HG02981 (cell line): ENCODE measurements at regions not wholly inside any gene's neighbourhood (a gene's known extent, or its start where the extent isn't known, plus 50 kb on each side); places are given as distances from the start of the nearest gene placed in this dataset.

Source experiments
- ATAC-seq: cut with Tn5 transposase; IDR thresholded peaks from one replicate; pipeline ENCODE4 v1.9.1; 2021; ENCODE audit warnings: mild to moderate bottlenecking, moderate library complexity; ENCODE audit not compliant: unreplicated experiment

DNA sequence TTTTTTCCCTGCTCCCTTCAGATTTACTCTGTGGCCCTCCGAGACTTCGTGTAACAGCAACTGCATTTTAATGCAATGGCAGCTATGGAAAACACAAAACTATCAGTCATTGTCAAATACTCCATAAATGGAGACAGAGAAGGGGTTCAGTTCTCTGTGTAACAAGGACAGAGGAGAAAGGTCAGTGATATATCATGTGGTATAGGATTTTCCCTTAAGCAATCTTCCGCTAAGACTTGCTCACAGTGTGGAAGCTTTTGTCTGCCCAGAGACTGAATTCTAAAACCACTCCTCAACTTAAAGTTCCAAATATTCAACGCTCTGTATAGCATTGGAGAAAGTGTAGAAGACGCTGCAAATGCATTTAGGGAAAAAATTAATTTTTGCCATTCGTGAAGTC, 111.3 kb upstream of the EDNRB start:
- ATAC-seq: no peak

DNA sequence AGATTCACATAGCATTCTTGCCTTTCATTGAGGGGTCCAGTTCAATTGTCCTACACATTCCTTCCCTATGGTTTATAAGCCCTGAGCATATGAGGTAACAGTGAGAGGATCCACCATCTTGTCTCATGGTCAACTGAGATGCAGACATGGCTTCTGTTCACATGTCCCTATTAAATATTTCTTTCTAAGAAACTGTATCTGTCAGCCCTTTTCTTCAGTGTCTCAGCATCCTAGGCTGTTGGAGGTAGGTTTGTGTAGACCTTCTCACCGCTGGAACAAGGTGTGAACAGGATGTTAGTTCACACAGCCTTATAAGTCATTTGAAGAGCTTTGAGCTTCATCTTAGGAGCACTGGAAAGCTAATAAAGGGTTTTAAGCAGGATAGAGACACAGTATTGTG, 110.3 kb upstream of the EDNRB start:
- no peak for ATAC-seq

DNA sequence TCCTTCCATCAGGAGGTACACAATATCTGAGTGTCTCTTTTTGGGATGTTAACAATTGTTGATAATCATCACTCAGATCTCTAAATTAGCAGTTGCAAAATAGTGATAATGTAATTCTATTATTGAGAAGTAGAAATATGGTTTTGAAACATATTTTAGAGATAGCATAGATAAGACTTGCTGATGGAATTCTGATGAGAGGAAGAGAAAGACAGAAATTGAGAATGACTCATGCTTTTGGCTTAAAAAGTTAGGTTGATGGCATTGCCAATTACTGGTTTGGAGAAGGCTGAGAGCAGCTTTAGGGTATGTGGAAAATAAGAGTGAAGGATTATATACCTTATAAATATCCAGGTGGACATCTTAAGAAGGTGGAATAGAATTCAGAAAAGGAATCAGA, 106.4 kb upstream of the EDNRB start:
- no peak for ATAC-seq

DNA sequence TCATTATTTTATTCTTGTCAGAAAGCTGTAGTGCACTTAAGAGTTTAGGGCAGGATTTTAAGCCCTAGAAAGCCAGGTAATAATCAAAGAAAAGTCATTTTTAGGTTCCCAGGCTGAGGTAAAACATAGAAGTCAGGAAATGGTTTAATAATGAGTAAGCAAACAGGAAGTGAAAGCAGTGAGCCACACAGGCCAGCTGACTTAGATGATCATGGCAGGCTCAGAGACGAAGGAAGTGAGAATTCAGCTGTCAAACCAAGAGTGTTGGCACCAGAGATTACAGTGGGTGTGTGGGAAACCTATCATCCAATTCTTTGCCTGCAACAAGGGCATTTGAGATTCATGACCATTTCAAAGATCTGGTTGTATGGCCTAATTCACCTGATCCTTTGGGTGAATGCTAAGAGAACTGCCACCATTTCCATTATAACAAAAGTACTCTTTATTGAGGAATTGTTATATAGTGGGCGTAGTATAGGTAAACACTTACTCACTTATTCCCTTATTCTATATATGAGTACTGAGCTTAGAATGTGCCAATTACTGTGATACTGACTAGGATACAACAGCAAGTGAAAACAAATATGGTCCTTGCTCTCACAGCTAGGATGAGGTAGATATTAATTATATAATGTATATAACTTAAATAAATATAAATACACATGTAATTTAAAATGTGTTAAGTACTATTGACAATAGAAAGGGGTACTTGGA, 103.7 kb upstream of the EDNRB start:
- ATAC-seq: peak; percentile 100

DNA sequence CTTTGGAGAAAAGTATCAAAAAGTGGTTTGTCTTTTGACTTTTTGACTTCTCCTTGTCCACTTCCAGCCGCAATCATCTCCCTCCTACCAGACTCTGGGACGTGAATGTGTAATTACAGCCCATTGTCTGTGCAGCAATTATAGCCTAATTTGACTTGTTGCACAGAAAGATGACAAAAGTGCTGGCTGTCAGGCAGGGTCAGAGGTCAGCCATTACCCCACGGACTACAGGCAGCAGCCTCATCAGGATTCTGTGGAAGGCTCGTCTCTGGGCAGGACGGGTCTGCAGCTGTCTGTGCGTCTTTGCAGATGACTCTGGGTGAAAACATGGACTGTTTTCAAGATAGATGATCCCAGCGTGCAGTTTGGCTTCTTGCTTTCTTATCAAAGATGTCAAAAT, 102.2 kb upstream of the EDNRB start:
- ATAC-seq: no peak

DNA sequence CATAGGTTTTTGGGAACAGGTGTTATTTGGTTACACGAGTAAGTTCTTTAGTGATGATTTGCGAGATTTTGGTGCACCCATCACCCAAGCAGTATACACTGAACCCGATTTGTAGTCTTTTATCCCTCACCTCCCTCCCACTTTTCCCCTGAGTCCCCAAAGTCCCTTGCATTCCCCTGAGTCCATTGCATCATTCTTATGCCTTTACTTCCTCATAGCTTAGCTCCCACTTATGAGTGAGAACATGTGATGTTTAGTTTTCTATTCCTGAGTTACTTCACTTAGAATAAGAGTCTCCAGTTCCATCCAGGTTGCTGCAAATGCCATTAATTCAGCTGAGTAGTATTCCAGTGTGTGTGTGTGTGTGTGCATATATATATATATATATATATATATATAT, 97.2 kb upstream of the EDNRB start:
- ATAC-seq: no peak

DNA sequence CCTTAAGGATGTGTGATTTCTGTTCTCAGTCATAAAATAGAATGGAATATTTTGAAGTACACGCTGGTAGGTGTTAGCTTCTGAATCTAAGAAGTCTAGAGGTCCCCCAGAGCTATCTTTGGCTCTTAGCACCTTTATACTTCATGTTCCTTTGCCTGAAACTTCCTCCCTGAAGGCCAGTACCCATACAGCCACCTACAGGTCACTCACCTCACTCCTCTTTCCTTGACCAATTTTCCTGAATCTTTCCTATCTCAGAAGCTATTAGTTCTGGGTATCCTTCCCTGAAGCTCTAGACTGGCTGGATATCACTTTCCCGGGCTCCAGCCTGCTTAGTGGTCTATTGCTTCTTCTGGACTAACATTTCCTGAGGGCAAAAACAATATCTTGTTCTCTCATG, 93.4 kb upstream of the EDNRB start:
- ATAC-seq: no peak

DNA sequence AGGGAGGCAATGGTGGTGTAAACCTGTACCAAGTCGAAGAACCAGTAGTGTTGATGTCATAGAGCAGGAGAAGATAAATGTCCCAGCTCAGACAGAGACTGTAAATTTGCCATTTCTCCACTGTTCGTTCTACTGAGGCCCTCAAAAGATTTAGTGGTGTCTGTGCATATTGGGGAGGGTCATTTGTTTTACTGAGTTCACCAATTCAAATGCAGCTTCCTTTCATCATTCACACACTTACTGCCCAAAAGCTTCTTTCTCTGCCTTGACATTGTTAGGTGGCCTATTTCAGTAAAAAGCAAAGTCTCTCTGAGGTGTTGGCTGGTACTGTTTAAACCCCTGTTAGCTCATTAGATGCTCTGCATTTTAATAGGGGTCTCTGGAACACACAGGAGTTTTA, 86.2 kb upstream of the EDNRB start:
- no peak for ATAC-seq

DNA sequence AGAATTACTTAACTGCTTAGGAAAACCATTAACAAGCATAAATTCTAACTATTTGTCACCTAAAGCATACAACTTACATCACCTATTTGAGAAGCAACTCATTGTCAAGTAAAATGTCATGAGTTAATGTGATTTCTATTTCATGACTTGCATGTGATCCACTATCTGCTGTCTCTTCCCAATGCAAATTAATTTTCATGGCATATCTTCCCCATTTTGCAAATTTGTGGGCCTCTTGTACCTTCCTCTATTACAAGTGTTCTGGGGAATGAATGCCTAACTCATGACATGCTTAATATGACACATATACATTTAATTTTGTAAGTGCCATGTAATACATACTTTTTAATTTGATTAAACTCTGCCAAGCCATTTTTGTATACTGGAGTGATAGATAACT, 81.1 kb upstream of the EDNRB start:
- no peak for ATAC-seq

DNA sequence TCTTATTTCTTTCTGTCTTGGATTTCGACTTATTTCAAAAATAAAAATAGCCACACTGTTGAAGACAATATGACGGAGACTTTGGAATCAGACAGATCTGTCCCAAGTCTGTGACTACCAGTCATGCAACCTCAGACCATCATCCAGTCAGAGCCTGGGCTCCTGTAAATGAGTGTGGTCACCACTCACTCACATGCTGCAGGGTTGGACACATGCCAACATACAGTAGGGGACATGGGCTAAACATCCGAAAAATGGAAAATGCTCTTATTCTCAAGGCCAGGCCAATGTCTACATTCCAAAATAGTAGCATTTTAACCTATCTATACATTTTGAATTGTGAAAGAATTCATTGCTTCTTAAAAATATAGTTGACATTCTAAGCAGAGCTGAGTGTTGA, 75.5 kb upstream of the EDNRB start:
- no peak for ATAC-seq

DNA sequence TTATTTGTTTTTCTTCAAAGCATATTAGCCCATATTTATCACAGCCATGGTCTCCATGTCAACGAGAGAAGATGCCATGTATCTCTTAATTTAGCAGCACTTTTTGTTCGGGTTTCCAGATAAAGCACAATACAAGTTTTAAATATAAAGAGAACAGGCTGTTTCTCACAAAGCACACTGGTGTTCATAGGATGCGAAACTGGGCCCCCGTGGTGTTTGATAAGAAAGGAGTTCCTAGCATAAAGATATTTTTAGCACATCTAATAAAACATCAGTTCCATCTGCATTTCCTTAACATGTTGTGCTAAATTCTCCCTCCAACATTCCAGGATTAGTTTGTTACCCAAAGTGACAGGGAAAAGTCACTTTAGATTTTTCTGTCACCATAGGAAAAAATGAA, 72.4 kb upstream of the EDNRB start:
- no peak for ATAC-seq

DNA sequence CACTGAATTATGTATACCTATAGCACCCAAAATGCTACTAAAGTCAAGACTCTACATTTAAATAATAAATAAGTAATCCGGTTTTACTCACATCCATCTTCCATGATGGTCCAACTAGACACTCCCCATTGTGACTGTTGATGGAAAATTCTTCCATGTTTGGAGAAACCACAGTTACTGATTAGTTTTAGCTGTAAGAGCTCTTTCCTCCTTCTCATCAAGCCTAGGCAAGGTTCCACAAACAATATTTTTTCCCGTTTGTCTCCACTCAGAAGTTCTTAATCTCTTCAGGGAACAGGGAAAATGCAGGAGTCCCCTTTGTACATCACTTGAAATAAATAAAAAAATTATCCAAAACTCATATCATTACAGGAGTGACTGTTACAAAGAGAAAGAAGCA, 70.7 kb upstream of the EDNRB start:
- ATAC-seq: no peak

DNA sequence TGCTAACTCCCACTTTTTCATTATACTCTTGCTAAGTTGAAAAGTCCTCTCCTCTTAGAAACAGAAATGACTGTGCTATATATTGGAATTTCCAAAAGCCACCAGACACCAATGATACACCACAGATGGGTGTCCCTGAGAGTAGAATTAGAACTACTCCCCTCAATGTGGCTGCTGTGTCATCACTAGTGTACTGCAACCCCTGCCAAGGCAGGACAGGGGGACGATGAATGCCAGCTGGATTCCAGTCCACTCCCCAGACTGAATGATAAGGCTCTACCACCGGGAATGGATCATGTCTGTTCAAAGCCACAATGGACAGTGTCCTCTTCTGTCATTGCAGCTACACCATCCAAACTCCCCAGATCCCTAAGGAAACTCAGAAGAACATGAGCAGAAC, 69.7 kb upstream of the EDNRB start:
- ATAC-seq: no peak

DNA sequence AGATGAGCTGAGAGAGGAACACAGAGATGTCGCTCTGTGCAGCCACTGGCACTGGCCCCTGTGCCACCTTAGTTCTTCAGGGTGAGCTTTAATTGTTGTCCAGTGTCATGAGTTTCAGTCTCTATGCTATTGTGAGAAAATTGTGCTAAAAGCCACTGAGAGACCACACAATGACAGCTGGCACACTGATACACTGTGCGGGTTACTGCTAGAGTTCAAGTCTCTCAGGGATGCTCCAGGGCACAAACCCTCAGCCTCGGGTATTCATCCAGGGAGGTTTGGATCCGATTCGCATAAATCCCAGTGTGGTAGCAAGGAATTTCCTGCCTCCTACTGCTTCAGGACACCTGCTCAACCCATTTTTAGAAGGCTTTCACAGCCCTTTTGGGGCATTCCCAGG, 68.1 kb upstream of the EDNRB start:
- ATAC-seq: no peak

DNA sequence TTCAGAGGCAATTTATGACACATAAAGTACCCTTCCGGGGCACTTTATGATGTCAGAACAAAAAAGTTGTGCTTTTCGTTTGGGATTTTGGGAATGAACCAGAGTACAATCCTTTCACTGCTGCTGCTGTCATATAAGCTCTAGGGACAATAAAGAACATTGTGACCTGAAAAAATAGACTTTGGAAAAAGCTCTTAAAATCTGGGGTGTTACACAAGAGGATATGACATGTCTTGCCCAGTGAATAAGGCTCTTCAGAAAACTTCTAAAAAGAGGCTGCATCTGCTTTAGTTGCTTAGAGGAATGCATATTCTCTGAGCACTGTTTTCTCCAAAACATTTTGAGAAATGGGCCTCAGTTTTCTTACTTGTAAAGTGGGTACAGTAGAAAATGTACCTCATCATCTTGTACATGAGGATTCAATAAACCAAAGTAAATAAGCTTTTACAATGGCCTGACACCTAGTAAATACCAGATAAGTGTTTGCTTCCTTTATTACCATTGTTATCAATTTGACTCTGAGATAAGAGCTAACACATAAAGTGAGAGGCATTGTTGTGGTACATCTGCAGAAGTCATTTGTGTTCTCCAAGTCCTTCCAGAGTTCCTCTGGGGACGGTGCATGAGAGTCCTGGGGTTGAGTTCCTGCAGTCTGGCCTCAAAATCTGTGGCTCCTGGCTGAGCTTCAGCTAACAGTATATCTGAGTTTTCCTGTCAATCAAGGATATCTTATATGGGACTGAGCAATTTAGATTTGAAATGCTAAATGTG, 67.4 kb upstream of the EDNRB start:
- ATAC-seq: no peak

DNA sequence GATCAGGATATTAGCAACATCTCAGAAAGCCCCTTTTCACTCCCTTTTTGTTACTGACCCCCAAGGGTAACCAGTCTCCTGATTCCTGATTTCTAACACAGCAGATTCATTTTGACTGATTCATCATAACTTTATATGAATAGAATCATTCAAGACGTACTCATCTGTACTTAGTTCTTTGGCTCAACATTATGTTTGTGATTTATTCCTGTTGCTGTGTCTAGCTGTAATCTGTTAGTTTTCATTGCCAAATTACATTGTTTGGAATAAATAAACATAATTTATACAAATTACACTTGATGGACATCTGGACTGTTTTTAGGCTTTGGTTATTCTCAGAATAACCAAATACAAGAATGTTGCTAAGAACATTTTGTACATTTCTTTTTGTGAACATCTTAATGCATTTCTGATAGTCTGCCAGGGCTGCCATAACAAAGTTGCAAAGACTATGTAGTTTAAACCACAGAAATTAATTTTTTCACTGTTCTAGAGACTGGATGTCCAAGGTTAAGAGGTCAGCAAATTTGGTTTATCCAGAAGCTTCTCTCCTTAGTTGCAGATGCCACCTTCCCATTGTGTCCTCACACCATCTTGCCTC, 62.8 kb upstream of the EDNRB start:
- ATAC-seq: no peak

DNA sequence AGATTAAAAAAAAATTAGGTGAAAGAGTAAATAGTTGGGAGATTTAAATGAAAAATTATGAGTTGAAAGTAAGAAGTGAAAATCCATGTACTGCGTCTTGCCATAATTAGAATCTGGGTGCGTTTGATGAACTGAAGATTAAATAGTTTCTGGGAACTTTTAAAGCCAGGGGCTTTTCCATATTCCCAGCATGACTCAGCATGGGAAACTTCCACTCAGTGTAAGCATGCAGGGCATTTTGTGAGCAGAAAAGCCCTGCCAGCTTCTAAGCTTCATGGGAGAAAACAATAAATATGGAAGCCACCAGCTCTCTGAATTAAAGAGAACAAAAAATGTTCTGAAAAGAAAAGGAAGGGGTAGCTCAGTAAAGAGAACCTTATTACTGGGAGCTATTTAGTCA, 62.0 kb upstream of the EDNRB start:
- no peak for ATAC-seq

DNA sequence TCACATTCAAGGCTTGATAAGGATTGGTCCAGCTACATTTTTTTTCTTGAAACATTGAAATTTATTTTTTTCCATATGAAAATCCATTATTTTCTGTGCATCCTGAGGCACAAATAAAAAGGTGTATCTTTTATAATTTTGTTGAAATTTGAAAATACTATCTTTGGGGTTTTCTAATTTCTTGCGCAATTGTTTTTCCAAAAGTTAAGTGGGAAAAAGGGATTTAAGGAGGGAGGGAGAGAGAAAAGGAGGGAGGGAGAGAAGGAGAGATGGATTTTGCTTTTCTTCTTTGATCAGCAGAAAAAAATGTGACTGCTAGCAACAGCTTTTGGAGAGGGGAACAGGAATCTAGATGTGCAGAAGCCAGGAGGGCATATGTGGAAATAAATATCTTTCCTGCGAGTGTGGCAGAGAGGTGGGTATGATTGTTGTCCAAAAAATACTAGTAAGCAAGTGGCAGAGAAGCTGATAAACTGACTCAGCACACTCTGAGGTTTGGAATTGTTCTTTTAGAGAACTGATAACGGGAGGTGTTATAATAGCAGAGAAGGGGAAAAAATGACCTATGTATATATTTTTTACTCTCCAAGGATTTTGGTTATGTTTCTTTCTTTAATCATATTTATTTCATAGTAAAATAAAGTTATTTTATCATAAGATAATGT, 61.2 kb upstream of the EDNRB start:
- ATAC-seq: no peak

DNA sequence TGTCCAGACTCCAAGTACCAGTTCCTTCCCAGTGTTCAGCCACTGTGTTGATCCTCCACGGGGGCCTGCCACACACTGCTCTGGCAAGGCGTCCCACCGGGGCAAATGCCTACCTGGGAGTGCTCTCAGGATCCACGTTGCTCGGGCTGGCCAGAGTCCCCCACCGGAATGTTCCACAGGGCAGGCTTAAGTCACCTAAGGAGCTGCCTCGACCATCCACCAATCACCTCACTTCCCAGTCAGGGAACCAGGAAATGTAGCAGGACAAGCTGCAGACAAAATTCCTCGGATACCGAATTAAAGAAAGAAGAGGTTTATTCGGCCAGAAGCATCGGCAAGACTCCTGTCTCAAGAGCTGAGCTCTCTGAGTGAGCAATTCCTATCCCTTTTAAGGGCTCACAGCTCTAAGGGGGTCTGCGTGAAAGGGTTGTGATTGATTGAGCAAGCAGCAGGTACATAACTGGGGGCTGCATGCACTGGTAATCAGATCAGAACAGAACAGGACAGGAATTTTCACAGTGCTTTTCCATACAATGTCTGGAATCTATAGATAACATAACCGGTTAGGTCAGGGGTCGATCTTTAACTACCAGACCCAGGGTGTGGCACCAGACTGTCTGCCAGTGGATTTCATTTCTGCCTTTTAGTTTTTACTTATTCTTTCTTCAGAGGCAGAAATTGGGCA, 56.9 kb upstream of the EDNRB start:
- ATAC-seq: no peak

DNA sequence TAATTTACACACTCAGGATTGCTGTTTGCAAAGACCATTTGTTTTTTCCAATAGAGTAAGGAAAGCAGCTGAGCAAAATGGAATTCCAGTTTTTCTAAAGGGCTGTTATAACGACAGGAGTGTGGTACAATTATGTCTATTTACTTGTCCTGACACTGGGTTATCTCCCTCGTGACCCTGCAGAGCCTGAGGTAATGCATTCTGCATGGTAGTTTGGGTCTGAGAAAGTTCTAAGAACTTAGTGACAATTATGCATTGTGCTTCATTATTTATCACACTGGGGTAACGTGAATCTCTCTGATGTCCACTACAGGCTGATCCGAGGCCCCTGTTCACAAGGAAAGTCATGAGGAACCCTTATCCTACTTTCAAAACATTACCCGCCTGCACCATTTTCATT, 50.7 kb upstream of the EDNRB start:
- ATAC-seq: no peak
